ENCODE measurements at regions not wholly inside any gene's neighbourhood (a gene's known extent, or its start where the extent isn't known, plus 50 kb on each side); places are given as distances from the start of the nearest gene placed in this dataset.

DNA sequence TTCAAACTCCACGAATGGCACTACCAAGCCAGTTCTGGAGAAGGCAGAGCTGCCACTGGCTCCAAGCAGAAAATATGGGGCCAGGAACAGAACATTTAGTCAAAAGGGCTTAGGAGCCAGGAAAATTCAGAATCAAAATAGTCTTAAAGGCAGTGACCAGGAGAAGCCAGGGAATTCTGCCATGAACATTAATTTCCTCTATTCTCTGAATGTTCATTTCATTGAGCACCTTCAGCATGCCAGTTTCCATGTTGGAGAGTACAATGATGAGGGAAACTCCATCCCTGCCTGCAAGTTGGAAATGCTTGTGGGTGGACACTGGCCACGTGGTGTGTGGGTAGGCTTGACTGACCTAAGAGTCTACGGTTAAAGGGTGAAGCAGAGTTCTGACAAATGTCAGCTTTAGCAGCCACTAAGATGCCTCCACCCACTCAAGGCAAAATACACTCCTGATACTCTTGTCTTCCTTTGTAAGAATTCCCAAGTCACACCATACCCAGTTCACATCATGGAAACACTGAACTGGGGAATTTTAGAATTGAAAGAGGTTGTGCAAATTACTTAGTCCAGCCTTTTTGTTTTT is 190.1 kb upstream of the C1QTNF7 start:
- TF ChIP-seq, protein P1, sequence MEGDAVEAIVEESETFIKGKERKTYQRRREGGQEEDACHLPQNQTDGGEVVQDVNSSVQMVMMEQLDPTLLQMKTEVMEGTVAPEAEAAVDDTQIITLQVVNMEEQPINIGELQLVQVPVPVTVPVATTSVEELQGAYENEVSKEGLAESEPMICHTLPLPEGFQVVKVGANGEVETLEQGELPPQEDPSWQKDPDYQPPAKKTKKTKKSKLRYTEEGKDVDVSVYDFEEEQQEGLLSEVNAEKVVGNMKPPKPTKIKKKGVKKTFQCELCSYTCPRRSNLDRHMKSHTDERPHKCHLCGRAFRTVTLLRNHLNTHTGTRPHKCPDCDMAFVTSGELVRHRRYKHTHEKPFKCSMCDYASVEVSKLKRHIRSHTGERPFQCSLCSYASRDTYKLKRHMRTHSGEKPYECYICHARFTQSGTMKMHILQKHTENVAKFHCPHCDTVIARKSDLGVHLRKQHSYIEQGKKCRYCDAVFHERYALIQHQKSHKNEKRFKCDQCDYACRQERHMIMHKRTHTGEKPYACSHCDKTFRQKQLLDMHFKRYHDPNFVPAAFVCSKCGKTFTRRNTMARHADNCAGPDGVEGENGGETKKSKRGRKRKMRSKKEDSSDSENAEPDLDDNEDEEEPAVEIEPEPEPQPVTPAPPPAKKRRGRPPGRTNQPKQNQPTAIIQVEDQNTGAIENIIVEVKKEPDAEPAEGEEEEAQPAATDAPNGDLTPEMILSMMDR (conservative IDR thresholded peaks at IDR 0.05; ENCODE audit: low read length), result no peak
- TF ChIP-seq EZH2phosphoT487 (IDR thresholded peaks at IDR 0.05; ENCODE audit: borderline replicate concordance), result no peak
